ENCODE measurements at regions not wholly inside any gene's neighbourhood (a gene's known extent, or its start where the extent isn't known, plus 50 kb on each side); places are given as distances from the start of the nearest gene placed in this dataset.

- TF ChIP-seq CTCF (IDR thresholded peaks at IDR 0.05) (no peak), POLR2AphosphoS5 (IDR thresholded peaks at IDR 0.05) (no peak), POLR2A (IDR thresholded peaks at IDR 0.05) (no peak)
Measured at GRCh38 chr4:116877069-116877468, 208.3 kb downstream of the TRAM1L1 start.
